ENCODE measurements at regions not wholly inside any gene's neighbourhood (a gene's known extent, or its start where the extent isn't known, plus 50 kb on each side); places are given as distances from the start of the nearest gene placed in this dataset.

DNA sequence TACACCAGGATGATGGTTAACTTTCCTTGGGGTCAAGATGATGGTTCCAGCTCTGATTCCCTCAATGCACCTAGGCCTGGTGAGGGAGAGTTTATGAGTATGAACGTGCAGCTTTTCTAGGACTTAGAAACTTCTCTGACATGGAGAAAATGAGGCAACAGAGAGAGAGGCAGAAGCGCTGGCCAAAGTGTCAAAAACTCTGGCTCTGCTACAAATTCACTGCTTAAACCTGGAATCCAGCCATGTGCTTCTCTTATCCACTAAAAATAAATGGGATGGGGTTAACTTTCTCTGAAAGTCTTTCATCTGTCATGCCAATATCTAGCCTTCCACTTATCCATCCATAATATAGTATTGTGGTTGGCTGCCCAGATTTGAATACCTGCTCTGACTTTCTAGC lies 568.7 kb downstream of the MED13L start:
- Mint-ChIP-seq H3K36me3 (ENCODE audit: low read depth) (no peaks in the 10 kb centered on the region), H3K4me1 (ENCODE audit: low read depth) (peaks cover 10% of the 10 kb centered on the region), H3K4me3 (no peak overlapping the region), H3K27ac (no peak overlapping the region), H3K9me3 (no peaks in the 10 kb centered on the region; the same call in 1 of the 2 replicates), H3K27me3 (ENCODE audit: insufficient read depth) (peaks cover 4% of the 10 kb centered on the region; the same call in 1 of the 2 replicates)
- TF ChIP-seq, protein P1, sequence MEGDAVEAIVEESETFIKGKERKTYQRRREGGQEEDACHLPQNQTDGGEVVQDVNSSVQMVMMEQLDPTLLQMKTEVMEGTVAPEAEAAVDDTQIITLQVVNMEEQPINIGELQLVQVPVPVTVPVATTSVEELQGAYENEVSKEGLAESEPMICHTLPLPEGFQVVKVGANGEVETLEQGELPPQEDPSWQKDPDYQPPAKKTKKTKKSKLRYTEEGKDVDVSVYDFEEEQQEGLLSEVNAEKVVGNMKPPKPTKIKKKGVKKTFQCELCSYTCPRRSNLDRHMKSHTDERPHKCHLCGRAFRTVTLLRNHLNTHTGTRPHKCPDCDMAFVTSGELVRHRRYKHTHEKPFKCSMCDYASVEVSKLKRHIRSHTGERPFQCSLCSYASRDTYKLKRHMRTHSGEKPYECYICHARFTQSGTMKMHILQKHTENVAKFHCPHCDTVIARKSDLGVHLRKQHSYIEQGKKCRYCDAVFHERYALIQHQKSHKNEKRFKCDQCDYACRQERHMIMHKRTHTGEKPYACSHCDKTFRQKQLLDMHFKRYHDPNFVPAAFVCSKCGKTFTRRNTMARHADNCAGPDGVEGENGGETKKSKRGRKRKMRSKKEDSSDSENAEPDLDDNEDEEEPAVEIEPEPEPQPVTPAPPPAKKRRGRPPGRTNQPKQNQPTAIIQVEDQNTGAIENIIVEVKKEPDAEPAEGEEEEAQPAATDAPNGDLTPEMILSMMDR (IDR thresholded peaks at IDR 0.05): no peak
- DNase-seq: no peak

DNA sequence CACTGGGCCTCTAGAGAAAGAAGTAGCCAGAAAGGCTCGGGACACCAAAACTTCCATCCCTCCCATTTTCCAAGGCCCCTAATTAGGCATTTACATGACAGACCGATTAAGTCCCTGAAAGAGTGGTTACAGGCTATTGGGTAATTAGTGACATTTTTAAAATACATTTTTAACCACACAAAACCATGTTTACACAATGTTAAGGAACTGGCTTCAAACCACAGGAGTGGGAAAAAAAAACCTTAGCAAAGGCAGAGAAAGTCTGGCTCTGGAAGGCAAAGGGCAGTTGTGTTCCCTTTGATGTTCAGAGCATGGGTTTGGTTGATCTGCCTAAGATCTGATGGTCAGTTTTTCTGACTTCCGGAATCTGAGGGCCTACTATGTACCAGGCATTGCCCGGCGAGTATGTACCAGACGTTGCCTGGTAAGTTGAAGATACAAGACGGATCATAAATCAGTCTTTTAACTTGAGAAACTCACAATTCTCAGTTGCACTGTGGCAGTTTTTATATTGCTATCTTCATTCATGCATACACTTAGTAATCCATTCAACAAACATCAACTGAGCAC lies 576.5 kb downstream of the MED13L start:
- TF ChIP-seq, protein P1 (IDR thresholded peaks at IDR 0.05): no peak
- Mint-ChIP-seq H3K9me3 (no peaks in the 10 kb centered on the region), H3K27ac (no peak overlapping the region), H3K4me3 (no peak overlapping the region), H3K27me3 (ENCODE audit: insufficient read depth) (peaks cover 9% of the 10 kb centered on the region; the same call in 1 of the 2 replicates), H3K4me1 (ENCODE audit: low read depth) (no peaks in the 10 kb centered on the region), H3K36me3 (ENCODE audit: low read depth) (no peaks in the 10 kb centered on the region)
- no peak for DNase-seq

DNA sequence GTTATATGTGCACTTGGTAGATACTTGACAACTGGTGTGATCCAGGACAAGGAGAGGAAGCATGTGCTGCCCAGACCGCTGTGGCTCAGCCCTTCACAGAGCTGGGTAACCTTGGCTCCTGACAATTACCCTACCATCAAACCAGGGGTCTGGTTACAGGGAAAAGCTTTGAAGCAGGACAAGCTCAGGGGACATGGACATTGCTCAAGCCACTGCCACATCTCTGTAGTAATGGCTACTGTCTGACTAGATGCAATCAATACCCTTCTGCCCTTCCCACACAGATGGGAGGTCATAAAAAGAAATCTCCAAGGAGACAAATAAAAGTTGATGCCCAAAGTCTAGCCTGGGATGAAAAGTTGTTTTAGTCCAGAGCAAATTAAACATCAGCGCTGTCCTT lies 577.4 kb downstream of the MED13L start:
- DNase-seq: no peak
- no peak overlapping the region for H3K4me3 Mint-ChIP-seq
- no peaks in the 10 kb centered on the region for H3K9me3 Mint-ChIP-seq
- TF ChIP-seq, protein P1 (IDR thresholded peaks at IDR 0.05): no peak
- no peaks in the 10 kb centered on the region for H3K4me1 Mint-ChIP-seq (ENCODE audit: low read depth)
- H3K36me3 Mint-ChIP-seq (ENCODE audit: low read depth): no peaks in the 10 kb centered on the region
- peaks cover 8% of the 10 kb centered on the region; the same call in 1 of the 2 replicates for H3K27me3 Mint-ChIP-seq (ENCODE audit: insufficient read depth)
- no peak overlapping the region for H3K27ac Mint-ChIP-seq

DNA sequence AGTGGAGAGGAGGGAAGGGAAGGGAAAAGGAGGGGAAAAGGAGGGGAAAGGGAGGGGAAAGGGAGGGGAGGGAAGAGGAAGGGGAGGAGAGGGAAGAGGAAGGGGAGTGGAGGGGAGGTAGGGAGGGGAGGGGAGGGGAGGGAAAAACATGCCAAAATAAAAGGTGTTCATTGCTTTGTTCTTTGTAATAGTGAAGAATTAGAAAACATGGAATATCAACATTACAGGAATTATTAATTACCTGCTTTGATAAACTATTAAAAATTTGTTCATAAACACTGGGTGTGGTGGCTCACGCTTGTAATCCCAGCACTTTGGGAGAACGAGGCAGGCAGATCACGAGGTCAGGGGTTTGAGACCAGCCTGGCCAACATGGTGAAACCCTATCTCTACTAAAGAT lies 579.2 kb downstream of the MED13L start:
- H3K36me3 Mint-ChIP-seq (ENCODE audit: low read depth): no peaks in the 10 kb centered on the region
- DNase-seq: no peak
- H3K4me1 Mint-ChIP-seq (ENCODE audit: low read depth): no peaks in the 10 kb centered on the region
- peaks cover 8% of the 10 kb centered on the region; the same call in 1 of the 2 replicates for H3K27me3 Mint-ChIP-seq (ENCODE audit: insufficient read depth)
- no peak overlapping the region for H3K4me3 Mint-ChIP-seq
- no peak overlapping the region for H3K27ac Mint-ChIP-seq
- no peaks in the 10 kb centered on the region for H3K9me3 Mint-ChIP-seq
- TF ChIP-seq, protein P1 (IDR thresholded peaks at IDR 0.05): no peak

DNA sequence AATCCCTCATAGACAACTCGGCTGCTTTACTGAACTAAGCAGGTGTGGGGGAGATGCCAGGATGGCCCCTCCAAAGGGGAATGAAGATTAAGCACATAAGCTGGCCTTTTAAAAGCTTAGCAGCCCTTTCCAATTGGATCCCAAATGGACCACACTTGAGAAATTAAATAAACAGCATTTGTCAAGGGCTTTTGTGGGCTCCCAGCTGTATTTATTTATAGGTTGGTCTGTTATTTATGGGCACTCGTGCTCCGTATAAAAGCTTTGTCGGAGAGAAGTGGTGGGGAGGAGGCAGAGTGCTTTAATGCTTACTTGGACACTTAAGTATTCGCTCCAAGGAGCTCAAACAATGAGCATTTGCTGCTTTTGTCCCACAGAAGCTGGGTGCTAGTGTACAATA lies 580.2 kb downstream of the MED13L start:
- DNase-seq: no peak
- no peak overlapping the region for H3K27ac Mint-ChIP-seq
- H3K27me3 Mint-ChIP-seq (ENCODE audit: insufficient read depth): peaks cover 8% of the 10 kb centered on the region; the same call in 1 of the 2 replicates

More for the DNA sequence above, 580.2 kb downstream of the MED13L start:
- Mint-ChIP-seq H3K4me1 (ENCODE audit: low read depth) (no peaks in the 10 kb centered on the region), H3K9me3 (no peaks in the 10 kb centered on the region), H3K4me3 (no peak overlapping the region), H3K36me3 (ENCODE audit: low read depth) (no peaks in the 10 kb centered on the region)
- TF ChIP-seq, protein P1 (IDR thresholded peaks at IDR 0.05): no peak
